ENCODE measurements at regions not wholly inside any gene's neighbourhood (a gene's known extent, or its start where the extent isn't known, plus 50 kb on each side); places are given as distances from the start of the nearest gene placed in this dataset.

- TF ChIP-seq ATOH8 (CRISPR knock-in tag; IDR thresholded peaks at IDR 0.05; ENCODE audit: low read depth), result no peak
These were observed 451.6 kb downstream of the TMEM114 start (continued) for GRCh38 chr16:8138666-8139065.

GRCh38 chr16:8137606-8138005, 452.7 kb downstream of the TMEM114 start:
- no peak for DNase-seq (ENCODE audit: low read depth in 1 of 2, low spot score in 1 of 2)
- no peak overlapping the region for H3K4me3 ChIP-seq
- ChIA-PET POLR2A (no interaction called here), CTCF (no interaction called here)
- no peaks in the 10 kb centered on the region for H3K4me1 ChIP-seq
- ATAC-seq, result no peak
- no peaks in the 10 kb centered on the region for H3K9me3 ChIP-seq
- no peak overlapping the region for H3K4me2 ChIP-seq
- no peak overlapping the region for H3K27ac ChIP-seq
- TF ChIP-seq HOXB13 (CRISPR knock-in tag; IDR thresholded peaks at IDR 0.05; ENCODE audit: low read depth) (no peak), PHF8 (IDR thresholded peaks at IDR 0.05; ENCODE audit: borderline replicate concordance, low read depth) (no peak), FOSB (CRISPR knock-in tag; IDR thresholded peaks at IDR 0.05) (no peak), HMGXB4 (CRISPR knock-in tag; IDR thresholded peaks at IDR 0.05; ENCODE audit: borderline replicate concordance) (no peak), FOXS1 (CRISPR knock-in tag; IDR thresholded peaks at IDR 0.05) (no peak), EHMT2 (IDR thresholded peaks at IDR 0.05; ENCODE audit: low read depth) (no peak)
- no peak for FAIRE-seq
- 4% methylated on average over 8 of the region's 8 CpGs for WGBS (ENCODE audit: missing lambda C conversion rate)

GRCh38 chr16:8130197-8130596, 460.1 kb downstream of the TMEM114 start:
- 1% methylated on average over 4 of the region's 4 CpGs for WGBS (ENCODE audit: missing lambda C conversion rate)
- no peak for TF ChIP-seq HDAC2 (IDR thresholded peaks at IDR 0.05)
- no peak for TF ChIP-seq CBX2 (IDR thresholded peaks at IDR 0.05; ENCODE audit: borderline replicate concordance, low read depth)
- no peak for TF ChIP-seq ATOH8 (CRISPR knock-in tag; IDR thresholded peaks at IDR 0.05; ENCODE audit: low read depth)
- no peak for TF ChIP-seq EP300 (IDR thresholded peaks at IDR 0.05)
- no peak for TF ChIP-seq CTCF (IDR thresholded peaks at IDR 0.05)
- TF ChIP-seq KDM5A (IDR thresholded peaks at IDR 0.05), result no peak
- TF ChIP-seq HMGXB4 (CRISPR knock-in tag; IDR thresholded peaks at IDR 0.05; ENCODE audit: borderline replicate concordance), result no peak
- TF ChIP-seq JUN (IDR thresholded peaks at IDR 0.05), result no peak
- TF ChIP-seq ZSCAN20 (CRISPR knock-in tag; IDR thresholded peaks at IDR 0.05), result no peak
- no peak for TF ChIP-seq FOSL2 (IDR thresholded peaks at IDR 0.05)
- no peak for TF ChIP-seq FOSL2 (CRISPR knock-in tag; IDR thresholded peaks at IDR 0.05)
- TF ChIP-seq GATA3 (IDR thresholded peaks at IDR 0.05; ENCODE audit: borderline replicate concordance), result no peak
- no peak for TF ChIP-seq MAFK (IDR thresholded peaks at IDR 0.05; ENCODE audit: partially characterized antibody)
- no peak for TF ChIP-seq PBX3 (IDR thresholded peaks at IDR 0.05)
- TF ChIP-seq BHLHE40 (IDR thresholded peaks at IDR 0.05; ENCODE audit: low read depth, low read length), result no peak
- no peak for TF ChIP-seq HOXA7 (CRISPR knock-in tag; IDR thresholded peaks at IDR 0.05)
- no peak for TF ChIP-seq HEYL (CRISPR knock-in tag; IDR thresholded peaks at IDR 0.05)
- ChIA-PET POLR2A (no interaction called here), CTCF (no interaction called here)
- Histone ChIP-seq H3K4me2 (no peak overlapping the region), H3K4me3 (no peak overlapping the region), H3K9me3 (no peaks in the 10 kb centered on the region), H3K27ac (no peak overlapping the region), H3K4me1 (no peaks in the 10 kb centered on the region)
- FAIRE-seq, result no peak
- no peak for DNase-seq (ENCODE audit: low read depth in 1 of 2, low spot score in 1 of 2)
- ATAC-seq, result no peak

Measured in A549 (cell line).